ENCODE measurements at regions not wholly inside any gene's neighbourhood (a gene's known extent, or its start where the extent isn't known, plus 50 kb on each side); places are given as distances from the start of the nearest gene placed in this dataset.
"Not testable (repeated sequence)": the region's sequence is repeated elsewhere in the genome, so short reads cannot be mapped to it uniquely, and the experiment has no call there.

DNA sequence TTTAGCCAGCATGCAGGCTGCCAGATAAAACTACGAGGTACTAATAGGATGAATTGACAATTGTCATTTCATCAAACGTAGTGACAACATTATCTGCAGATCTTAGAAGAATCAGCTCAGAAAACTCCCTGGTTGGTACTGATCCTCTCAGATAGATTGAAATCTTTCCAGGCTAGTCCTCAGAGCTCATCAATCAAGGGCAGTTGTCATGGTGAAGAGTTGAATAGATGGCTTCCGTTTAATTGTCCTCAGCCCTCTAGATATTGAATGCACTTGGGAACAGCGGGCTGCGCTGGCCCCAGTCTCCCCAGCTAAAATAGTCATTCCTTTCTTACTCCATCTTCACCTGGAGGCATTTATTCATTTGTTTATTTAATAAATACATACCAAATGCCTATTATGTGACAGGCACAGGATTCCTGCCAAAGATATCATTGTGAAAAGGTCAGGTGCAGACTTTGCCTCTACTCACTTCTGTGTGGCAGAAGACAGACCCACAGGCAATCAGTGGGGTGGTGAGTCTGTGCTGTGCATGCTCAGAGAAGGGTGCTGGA lies 1081.6 kb downstream of the TYW1 start:
- Histone ChIP-seq H3K9me3 (ENCODE audit: control insufficient read depth, insufficient read depth, low read length) (peaks cover 16% of the 10 kb centered on the region), H3K27ac (ENCODE audit: low read length) (no peak overlapping the region), H3K36me3 (ENCODE audit: control insufficient read depth, insufficient read depth, low read length) (no peaks in the 10 kb centered on the region), H3K4me1 (ENCODE audit: control insufficient read depth, insufficient read depth, low read length) (no peaks in the 10 kb centered on the region), H3K27me3 (ENCODE audit: control insufficient read depth, insufficient read depth, low read length) (no peaks in the 10 kb centered on the region), H3K4me3 (ENCODE audit: low read length) (no peak overlapping the region)
- WGBS (ENCODE audit: insufficient coverage, insufficient read length): no CpG with 5 or more reads among the region's 5 CpGs
- DNase-seq (ENCODE audit: low read depth, low spot score): no peak

DNA sequence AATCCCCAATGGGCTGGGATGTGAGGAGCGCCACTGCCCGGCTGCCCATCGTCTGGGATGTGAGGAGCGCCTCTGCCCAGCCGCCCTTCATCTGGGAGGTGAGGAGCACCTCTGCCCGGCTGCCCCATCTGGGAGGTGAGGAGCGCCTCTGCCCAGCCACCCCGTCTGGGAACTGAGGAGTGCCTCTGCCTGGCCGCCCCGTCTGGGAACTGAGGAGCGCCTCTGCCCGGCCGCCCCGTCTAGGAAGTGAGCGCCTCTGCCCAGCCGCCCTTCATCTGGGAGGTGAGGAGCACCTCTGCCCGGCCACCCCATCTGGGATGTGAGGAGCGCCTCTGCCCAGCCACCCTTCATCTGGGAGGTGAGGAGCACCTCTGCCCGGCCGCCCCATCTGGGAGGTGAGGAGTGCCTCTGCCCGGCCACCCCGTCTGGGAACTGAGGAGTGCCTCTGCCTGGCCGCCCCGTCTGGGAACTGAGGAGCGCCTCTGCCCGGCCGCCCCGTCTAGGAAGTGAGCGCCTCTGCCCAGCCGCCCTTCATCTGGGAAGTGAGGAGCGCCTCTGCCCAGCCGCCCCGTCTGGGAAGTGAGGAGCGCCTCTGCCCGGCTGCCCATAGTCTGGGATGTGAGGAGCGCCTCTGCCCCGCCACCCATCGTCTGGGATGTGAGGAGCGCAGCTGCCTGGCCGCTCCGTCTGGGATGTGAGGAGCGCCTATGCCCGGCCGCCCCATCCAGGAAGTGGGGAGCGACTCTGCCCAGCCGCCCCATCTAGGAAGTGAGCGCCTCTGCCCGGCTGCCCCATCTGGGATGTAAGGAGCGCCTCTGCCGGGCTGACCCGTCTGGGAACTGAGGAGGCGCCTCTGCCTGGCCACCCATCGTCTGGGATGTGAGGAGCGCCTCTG lies 1085.7 kb downstream of the TYW1 start:
- peaks cover 20% of the 10 kb centered on the region for H3K9me3 ChIP-seq (ENCODE audit: control insufficient read depth, insufficient read depth, low read length)
- not testable (repeated sequence) for H3K27ac ChIP-seq (ENCODE audit: low read length); H3K4me3 ChIP-seq (ENCODE audit: low read length); H3K36me3 ChIP-seq (ENCODE audit: control insufficient read depth, insufficient read depth, low read length); H3K27me3 ChIP-seq (ENCODE audit: control insufficient read depth, insufficient read depth, low read length); DNase-seq (ENCODE audit: low read depth, low spot score); H3K4me1 ChIP-seq (ENCODE audit: control insufficient read depth, insufficient read depth, low read length)
- WGBS (ENCODE audit: insufficient coverage, insufficient read length): no CpG with 5 or more reads among the region's 54 CpGs

DNA sequence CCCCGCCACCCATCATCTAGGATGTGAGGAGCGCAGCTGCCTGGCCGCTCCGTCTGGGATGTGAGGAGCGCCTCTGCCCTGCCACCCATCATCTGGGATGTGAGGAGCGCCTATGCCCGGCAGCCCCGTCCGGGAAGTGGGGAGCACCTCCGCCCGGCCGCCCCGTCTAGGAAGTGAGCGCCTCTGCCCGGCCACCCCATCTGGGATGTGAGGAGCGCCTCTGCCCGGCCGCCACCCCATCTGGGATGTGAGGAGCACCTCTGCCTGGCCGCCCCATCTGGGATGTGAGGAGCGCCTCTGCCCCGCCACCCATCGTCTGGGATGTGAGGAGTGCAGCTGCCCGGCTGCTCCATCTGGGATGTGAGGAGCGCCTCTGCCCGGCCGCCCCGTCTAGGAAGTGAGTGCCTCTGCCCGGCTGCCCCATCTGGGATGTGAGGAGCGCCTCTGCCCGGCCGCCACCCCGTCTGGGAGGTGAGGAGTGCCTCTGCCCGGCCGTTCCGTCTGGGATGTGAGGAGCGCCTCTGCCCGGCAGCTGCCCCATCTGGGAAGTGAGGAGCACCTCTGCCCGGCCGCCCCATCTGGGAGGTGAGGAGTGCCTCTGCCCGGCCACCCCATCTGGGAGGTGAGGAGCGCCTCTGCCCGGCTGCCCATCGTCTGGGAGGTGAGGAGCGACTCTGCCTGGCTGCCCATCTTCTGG lies 1086.5 kb downstream of the TYW1 start:
- H3K27me3 ChIP-seq (ENCODE audit: control insufficient read depth, insufficient read depth, low read length); DNase-seq (ENCODE audit: low read depth, low spot score); H3K4me3 ChIP-seq (ENCODE audit: low read length); H3K4me1 ChIP-seq (ENCODE audit: control insufficient read depth, insufficient read depth, low read length); H3K27ac ChIP-seq (ENCODE audit: low read length); H3K36me3 ChIP-seq (ENCODE audit: control insufficient read depth, insufficient read depth, low read length): not testable (repeated sequence)
- H3K9me3 ChIP-seq (ENCODE audit: control insufficient read depth, insufficient read depth, low read length): peaks cover 20% of the 10 kb centered on the region
- WGBS (ENCODE audit: insufficient coverage, insufficient read length): no CpG with 5 or more reads among the region's 44 CpGs

DNA sequence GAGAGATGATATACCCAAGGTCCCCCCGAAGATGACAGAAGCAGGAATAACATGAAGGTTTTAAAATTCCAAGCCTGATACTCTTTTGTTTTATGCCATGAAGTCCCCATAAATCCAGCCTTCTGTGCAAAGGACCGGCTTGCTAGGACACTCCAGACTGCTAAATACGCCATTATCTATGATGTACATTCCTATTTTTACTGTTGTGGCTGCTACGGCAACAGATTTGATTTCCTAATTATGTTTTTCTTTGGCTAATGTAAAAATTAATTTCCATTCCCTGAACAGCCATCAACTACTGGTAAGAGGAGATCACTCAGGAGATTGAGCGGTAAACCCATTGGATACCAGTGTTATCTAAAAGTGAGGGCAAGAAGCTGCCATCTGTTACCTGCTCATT lies 1090.8 kb downstream of the TYW1 start:
- Histone ChIP-seq H3K27me3 (ENCODE audit: control insufficient read depth, insufficient read depth, low read length) (no peaks in the 10 kb centered on the region), H3K36me3 (ENCODE audit: control insufficient read depth, insufficient read depth, low read length) (no peaks in the 10 kb centered on the region), H3K27ac (ENCODE audit: low read length) (no peak overlapping the region), H3K4me3 (ENCODE audit: low read length) (no peak overlapping the region), H3K9me3 (ENCODE audit: control insufficient read depth, insufficient read depth, low read length) (peaks cover 11% of the 10 kb centered on the region), H3K4me1 (ENCODE audit: control insufficient read depth, insufficient read depth, low read length) (no peaks in the 10 kb centered on the region)
- no CpG with 5 or more reads among the region's 5 CpGs for WGBS (ENCODE audit: insufficient coverage, insufficient read length)
- DNase-seq (ENCODE audit: low read depth, low spot score): no peak

DNA sequence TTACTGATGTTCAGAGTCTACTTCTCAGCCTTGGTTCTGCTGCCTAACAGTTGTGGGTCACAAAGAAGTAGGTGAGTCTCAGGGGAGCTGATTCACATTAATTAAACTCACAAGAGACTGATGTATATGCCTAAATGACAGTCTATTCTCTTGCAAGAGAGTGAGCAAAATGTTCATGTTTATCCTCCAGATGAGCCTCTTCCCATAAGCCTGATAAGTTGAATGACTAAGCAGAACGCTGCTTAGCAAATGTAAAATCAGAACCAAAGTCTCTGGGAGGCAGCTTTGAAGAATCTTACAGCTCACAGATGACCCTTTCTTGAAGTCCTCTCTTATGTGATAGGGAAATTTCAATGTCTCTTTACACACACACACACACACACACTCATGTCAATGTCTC lies 1092.2 kb downstream of the TYW1 start:
- no peak overlapping the region for H3K27ac ChIP-seq (ENCODE audit: low read length)
- no peak overlapping the region for H3K4me3 ChIP-seq (ENCODE audit: low read length)
- no peak for DNase-seq (ENCODE audit: low read depth, low spot score)
- no CpG with 5 or more reads among the region's 1 CpG for whole genome bisulfite sequencing (ENCODE audit: insufficient coverage, insufficient read length)
- no peaks in the 10 kb centered on the region for H3K27me3 ChIP-seq (ENCODE audit: control insufficient read depth, insufficient read depth, low read length)
- H3K36me3 ChIP-seq (ENCODE audit: control insufficient read depth, insufficient read depth, low read length): no peaks in the 10 kb centered on the region
- peaks cover 11% of the 10 kb centered on the region for H3K9me3 ChIP-seq (ENCODE audit: control insufficient read depth, insufficient read depth, low read length)
- no peaks in the 10 kb centered on the region for H3K4me1 ChIP-seq (ENCODE audit: control insufficient read depth, insufficient read depth, low read length)

DNA sequence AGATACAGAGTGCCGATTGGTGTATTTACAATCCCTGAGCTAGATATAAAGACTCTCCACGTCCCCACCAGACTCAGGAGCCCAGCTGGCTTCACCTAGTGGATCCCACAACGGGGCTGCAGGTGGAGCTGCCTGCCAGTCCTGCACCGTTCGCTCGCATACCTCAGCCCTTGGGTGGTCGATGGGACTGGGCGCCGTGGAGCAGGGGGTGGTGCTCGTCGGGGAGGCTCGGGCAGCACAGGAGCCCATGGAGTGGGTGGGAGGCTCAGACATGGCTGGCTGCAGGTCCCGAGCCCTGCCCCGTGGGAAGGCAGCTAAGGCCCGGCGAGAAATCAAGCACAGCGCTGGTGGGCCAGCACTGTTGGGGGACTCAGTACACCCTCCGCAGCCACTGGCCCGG lies 1093.6 kb downstream of the TYW1 start:
- H3K36me3 ChIP-seq (ENCODE audit: control insufficient read depth, insufficient read depth, low read length); H3K4me1 ChIP-seq (ENCODE audit: control insufficient read depth, insufficient read depth, low read length); DNase-seq (ENCODE audit: low read depth, low spot score); H3K27me3 ChIP-seq (ENCODE audit: control insufficient read depth, insufficient read depth, low read length); H3K4me3 ChIP-seq (ENCODE audit: low read length); H3K9me3 ChIP-seq (ENCODE audit: control insufficient read depth, insufficient read depth, low read length); H3K27ac ChIP-seq (ENCODE audit: low read length): not testable (repeated sequence)
- no CpG with 5 or more reads among the region's 19 CpGs for WGBS (ENCODE audit: insufficient coverage, insufficient read length)

DNA sequence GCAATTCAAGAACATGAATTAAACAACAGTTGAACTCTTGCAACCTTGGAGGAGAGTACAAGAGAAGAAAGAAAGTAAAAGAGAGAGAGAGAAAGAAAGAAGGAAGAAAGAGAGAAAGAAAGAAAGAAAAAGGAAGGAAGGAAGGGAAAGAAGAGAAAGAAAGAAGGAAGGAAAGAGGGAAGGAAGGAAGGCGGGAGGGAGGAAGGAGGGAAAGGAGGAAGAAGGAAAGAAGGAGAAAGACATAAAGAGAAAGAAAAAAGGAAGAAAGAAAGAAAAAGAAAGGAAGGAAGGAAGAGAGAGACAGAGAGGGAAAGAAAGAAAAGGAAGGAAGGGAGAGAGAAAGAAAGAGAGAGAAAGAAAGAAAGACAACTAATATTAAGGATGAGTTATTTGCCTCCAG lies 1106.7 kb downstream of the TYW1 start:
- H3K27ac ChIP-seq (ENCODE audit: low read length): no peak overlapping the region
- no peaks in the 10 kb centered on the region for H3K36me3 ChIP-seq (ENCODE audit: control insufficient read depth, insufficient read depth, low read length)
- no peaks in the 10 kb centered on the region for H3K4me1 ChIP-seq (ENCODE audit: control insufficient read depth, insufficient read depth, low read length)
- H3K9me3 ChIP-seq (ENCODE audit: control insufficient read depth, insufficient read depth, low read length): peaks cover 5% of the 10 kb centered on the region
- no peak overlapping the region for H3K4me3 ChIP-seq (ENCODE audit: low read length)
- DNase-seq (ENCODE audit: low read depth, low spot score): no peak
- no peaks in the 10 kb centered on the region for H3K27me3 ChIP-seq (ENCODE audit: control insufficient read depth, insufficient read depth, low read length)
- whole genome bisulfite sequencing (ENCODE audit: insufficient coverage, insufficient read length): no CpG with 5 or more reads among the region's 1 CpG

DNA sequence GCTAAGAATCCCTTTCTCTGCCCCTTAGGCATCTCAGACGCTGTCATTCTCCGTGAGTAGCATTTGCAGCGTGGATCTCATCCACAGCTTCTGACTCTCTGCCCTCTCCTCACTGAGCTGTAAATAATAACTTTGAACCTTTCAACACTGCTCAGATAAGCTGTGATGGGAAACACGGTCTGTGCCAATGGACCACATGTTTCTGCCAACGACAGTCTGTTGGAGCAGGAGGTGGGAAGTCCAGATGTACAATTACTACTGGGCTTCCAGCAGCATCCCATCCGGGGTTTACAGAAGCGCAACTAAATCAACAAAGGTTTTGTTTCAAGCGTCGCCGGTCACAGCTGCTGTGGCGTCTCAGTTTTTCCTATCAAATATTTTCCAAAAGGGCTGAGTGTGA lies 1110.6 kb downstream of the TYW1 start:
- peaks cover 12% of the 10 kb centered on the region for H3K9me3 ChIP-seq (ENCODE audit: control insufficient read depth, insufficient read depth, low read length)
- no peak overlapping the region for H3K4me3 ChIP-seq (ENCODE audit: low read length)
- H3K4me1 ChIP-seq (ENCODE audit: control insufficient read depth, insufficient read depth, low read length): no peaks in the 10 kb centered on the region
- WGBS (ENCODE audit: insufficient coverage, insufficient read length): no CpG with 5 or more reads among the region's 11 CpGs
- H3K27ac ChIP-seq (ENCODE audit: low read length): no peak overlapping the region
- DNase-seq (ENCODE audit: low read depth, low spot score): no peak
- H3K36me3 ChIP-seq (ENCODE audit: control insufficient read depth, insufficient read depth, low read length): no peaks in the 10 kb centered on the region
- no peaks in the 10 kb centered on the region for H3K27me3 ChIP-seq (ENCODE audit: control insufficient read depth, insufficient read depth, low read length)

DNA sequence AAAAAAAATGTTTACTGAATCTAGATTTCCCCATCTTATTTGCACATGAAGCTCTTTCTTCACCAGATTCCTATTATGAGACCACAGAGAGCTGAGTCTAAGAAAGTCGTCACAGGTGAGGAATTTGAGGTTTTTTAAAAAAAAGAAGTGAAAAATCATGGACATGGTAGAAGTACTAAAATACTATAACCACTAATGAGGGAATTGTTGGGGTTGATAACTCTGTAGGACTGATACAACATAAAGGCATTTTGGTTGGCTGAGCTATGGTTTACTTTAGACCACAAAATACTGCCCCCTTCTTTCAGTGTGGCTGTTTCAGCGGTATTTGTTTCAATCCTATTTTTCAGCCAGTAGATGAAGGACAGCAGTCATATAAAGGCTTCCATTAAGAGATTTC lies 1111.3 kb downstream of the TYW1 start:
- H3K27me3 ChIP-seq (ENCODE audit: control insufficient read depth, insufficient read depth, low read length): no peaks in the 10 kb centered on the region
- H3K4me3 ChIP-seq (ENCODE audit: low read length): no peak overlapping the region
- H3K36me3 ChIP-seq (ENCODE audit: control insufficient read depth, insufficient read depth, low read length): no peaks in the 10 kb centered on the region
- H3K9me3 ChIP-seq (ENCODE audit: control insufficient read depth, insufficient read depth, low read length): peaks cover 12% of the 10 kb centered on the region
- WGBS (ENCODE audit: insufficient coverage, insufficient read length): no CpG with 5 or more reads among the region's 2 CpGs
- no peak for DNase-seq (ENCODE audit: low read depth, low spot score)
- no peak overlapping the region for H3K27ac ChIP-seq (ENCODE audit: low read length)
- H3K4me1 ChIP-seq (ENCODE audit: control insufficient read depth, insufficient read depth, low read length): no peaks in the 10 kb centered on the region

DNA sequence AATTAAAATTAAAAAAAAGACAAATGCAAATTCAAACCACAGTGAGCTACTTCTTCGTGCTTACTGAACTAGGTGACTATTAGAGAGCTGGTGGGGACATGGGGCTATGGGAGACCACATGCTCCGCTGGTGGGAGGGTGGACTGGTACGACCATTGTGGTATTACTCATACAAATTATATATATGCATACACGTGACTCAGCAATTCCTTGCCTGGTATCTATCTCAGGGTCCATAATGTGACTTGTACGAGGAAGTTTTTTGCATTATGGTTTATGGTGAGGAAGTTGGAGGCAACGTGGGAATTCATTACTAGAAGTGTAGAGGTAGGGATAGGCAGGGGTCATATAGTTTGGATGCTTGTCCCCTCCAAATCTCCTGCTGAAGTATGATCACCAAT lies 1112.7 kb downstream of the TYW1 start:
- Histone ChIP-seq H3K27ac (ENCODE audit: low read length) (no peak overlapping the region), H3K27me3 (ENCODE audit: control insufficient read depth, insufficient read depth, low read length) (no peaks in the 10 kb centered on the region), H3K4me1 (ENCODE audit: control insufficient read depth, insufficient read depth, low read length) (no peaks in the 10 kb centered on the region), H3K36me3 (ENCODE audit: control insufficient read depth, insufficient read depth, low read length) (no peaks in the 10 kb centered on the region), H3K4me3 (ENCODE audit: low read length) (no peak overlapping the region), H3K9me3 (ENCODE audit: control insufficient read depth, insufficient read depth, low read length) (peaks cover 12% of the 10 kb centered on the region)
- WGBS (ENCODE audit: insufficient coverage, insufficient read length): no CpG with 5 or more reads among the region's 6 CpGs
- no peak for DNase-seq (ENCODE audit: low read depth, low spot score)

All from iPS DF 6.9 (cell line).